HepG2 (cell line): ENCODE measurements at regions not wholly inside any gene's neighbourhood (a gene's known extent, or its start where the extent isn't known, plus 50 kb on each side); places are given as distances from the start of the nearest gene placed in this dataset.

Experiments
- CENPT ChIP-seq: sonication (generic); formaldehyde crosslinking; IDR thresholded peaks from 2 replicates; pipeline ENCODE4 v1.8.0; 2022; ENCODE audit warnings: low read depth, mild to moderate bottlenecking, moderate library complexity, missing genetic modification reagents
- JARID2 ChIP-seq: sonication (generic); formaldehyde crosslinking; IDR thresholded peaks from 2 replicates; pipeline ENCODE4 v1.8.1; 2023; ENCODE audit warnings: missing genetic modification reagents, inconsistent platforms; ENCODE audit not compliant: insufficient replicate concordance
- KAT2B ChIP-seq: fragments of 150-350 bp; IDR thresholded peaks from 2 replicates; pipeline ENCODE4 v1.6.1; 2014; ENCODE audit warnings: low read depth, low read length, borderline replicate concordance
- NBN ChIP-seq: fragments of 450-650 bp; conservative IDR thresholded peaks from 2 replicates; pipeline ENCODE4 v1.6.1; 2017
- PAX8 ChIP-seq: sonication (generic); formaldehyde crosslinking; IDR thresholded peaks from 2 replicates; pipeline ENCODE4 v1.8.0; 2022; ENCODE audit warnings: mild to moderate bottlenecking, missing genetic modification reagents, borderline replicate concordance
- SIN3A ChIP-seq: IDR thresholded peaks from 2 replicates; pipeline ENCODE4 v1.6.1; 2011; ENCODE audit warnings: low read depth, mild to moderate bottlenecking, control low read depth, low read length, borderline replicate concordance
- SOX13 ChIP-seq, 3 experiments: fragments of 450-650 bp in 1 of 3; sonication (generic) in 1 of 3; formaldehyde crosslinking in 1 of 3; IDR thresholded peaks in 2 of 3; conservative IDR thresholded peaks in 1 of 3; 2 replicates each; pipeline versions ENCODE4 v1.5.0 to v1.6.1; 2016 to 2020; ENCODE audit warnings: antibody characterized with exemption in 1 of 3, mild to moderate bottlenecking in 1 of 3, missing compliant biosample characterization in 1 of 3, missing genetic modification reagents in 1 of 3, moderate library complexity in 1 of 3
- THAP8 ChIP-seq: sonication (generic); formaldehyde crosslinking; IDR thresholded peaks from 2 replicates; pipeline ENCODE4 v1.5.1; 2020; ENCODE audit warnings: missing genetic modification reagents, mild to moderate bottlenecking, borderline replicate concordance
- ZNF12 ChIP-seq: sonication (generic); formaldehyde crosslinking; IDR thresholded peaks from 2 replicates; pipeline ENCODE4 v1.5.0; 2020; ENCODE audit warnings: missing genetic modification reagents
- ZNF121 ChIP-seq: sonication (generic); formaldehyde crosslinking; IDR thresholded peaks from 2 replicates; pipeline ENCODE4 v1.5.0; 2020; ENCODE audit warnings: mild to moderate bottlenecking, missing genetic modification reagents
- ZNF282 ChIP-seq: fragments of 450-650 bp; IDR thresholded peaks from 2 replicates; pipeline ENCODE4 v1.6.1; 2018; ENCODE audit not compliant: partially characterized antibody
- ZNF460 ChIP-seq: sonication (generic); formaldehyde crosslinking; IDR thresholded peaks from 2 replicates; pipeline ENCODE4 v1.5.1; 2020; ENCODE audit warnings: missing genetic modification reagents, mild to moderate bottlenecking, borderline replicate concordance
- ZNF549 ChIP-seq: sonication (generic); formaldehyde crosslinking; IDR thresholded peaks from 2 replicates; pipeline ENCODE4 v1.5.0; 2020; ENCODE audit warnings: missing genetic modification reagents
- TF ChIP-seq, protein P1 (sequence below): sonication (generic); formaldehyde crosslinking; IDR thresholded peaks from 2 replicates; pipeline ENCODE4 v1.5.0; 2020; ENCODE audit warnings: mild to moderate bottlenecking, low read depth, missing genetic modification reagents, borderline replicate concordance
- TF ChIP-seq, protein P2 (sequence below): sonication (generic); formaldehyde crosslinking; IDR thresholded peaks from 2 replicates; pipeline ENCODE4 v1.4.0; 2020; ENCODE audit warnings: missing genetic modification reagents
- TF ChIP-seq, protein P3 (sequence below): sonication (generic); formaldehyde crosslinking; IDR thresholded peaks from 2 replicates; pipeline ENCODE4 v1.4.0; 2020; ENCODE audit warnings: missing genetic modification reagents
- TF ChIP-seq, protein P4 (sequence below): sonication (generic); formaldehyde crosslinking; IDR thresholded peaks from 2 replicates; pipeline ENCODE4 v1.4.0; 2020; ENCODE audit warnings: missing genetic modification reagents
- TF ChIP-seq, protein P5 (sequence below): sonication (generic); formaldehyde crosslinking; conservative IDR thresholded peaks from 2 replicates; pipeline ENCODE4 v1.4.0; 2020; ENCODE audit warnings: missing genetic modification reagents
- TF ChIP-seq, protein P6 (sequence below): sonication (generic); formaldehyde crosslinking; IDR thresholded peaks from 2 replicates; pipeline ENCODE4 v1.5.0; 2020; ENCODE audit warnings: missing genetic modification reagents
- TF ChIP-seq, protein P7 (sequence below): sonication (generic); formaldehyde crosslinking; IDR thresholded peaks from 2 replicates; pipeline ENCODE4 v1.4.0; 2020; ENCODE audit warnings: mild to moderate bottlenecking, missing genetic modification reagents

DNA sequence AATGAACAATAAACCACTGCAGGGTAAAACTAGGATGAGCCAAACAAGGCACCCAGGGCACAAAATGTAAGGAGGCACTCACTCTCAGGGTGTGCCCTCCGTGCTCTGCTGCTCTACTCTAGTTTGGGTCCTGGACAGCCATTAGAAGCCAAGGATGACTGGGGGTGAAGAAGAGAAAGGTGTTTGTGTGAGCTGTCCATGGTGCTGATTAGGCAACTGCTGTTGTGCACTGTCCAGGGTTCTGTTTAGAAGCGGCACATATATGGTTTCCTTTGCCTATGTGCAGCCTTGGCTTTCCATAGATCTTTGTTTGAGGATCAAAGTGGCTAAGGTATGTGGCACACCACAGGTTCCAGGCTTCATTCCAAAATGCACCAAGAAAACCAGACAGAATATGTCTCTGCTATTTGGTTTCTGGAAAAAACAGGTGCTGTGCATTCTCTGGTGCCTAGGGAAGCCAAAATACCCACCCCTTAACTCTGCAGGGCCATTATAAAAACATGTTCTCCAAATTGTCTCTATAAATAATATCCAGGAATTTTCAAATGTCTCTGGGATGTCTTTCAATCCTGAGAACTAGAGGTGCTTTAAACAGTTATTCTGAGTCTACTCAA is 123.5 kb downstream of the CBLN1 start (continued):
- TF ChIP-seq, protein P1, sequence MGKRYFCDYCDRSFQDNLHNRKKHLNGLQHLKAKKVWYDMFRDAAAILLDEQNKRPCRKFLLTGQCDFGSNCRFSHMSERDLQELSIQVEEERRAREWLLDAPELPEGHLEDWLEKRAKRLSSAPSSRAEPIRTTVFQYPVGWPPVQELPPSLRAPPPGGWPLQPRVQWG (CRISPR knock-in tag), result no peak
- no peak for TF ChIP-seq ZNF282
- TF ChIP-seq NBN, result no peak
- TF ChIP-seq ZNF121 (CRISPR knock-in tag), result no peak
- TF ChIP-seq, protein P2, sequence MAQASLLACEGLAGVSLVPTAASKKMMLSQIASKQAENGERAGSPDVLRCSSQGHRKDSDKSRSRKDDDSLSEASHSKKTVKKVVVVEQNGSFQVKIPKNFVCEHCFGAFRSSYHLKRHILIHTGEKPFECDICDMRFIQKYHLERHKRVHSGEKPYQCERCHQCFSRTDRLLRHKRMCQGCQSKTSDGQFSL (CRISPR knock-in tag), result peak; percentile 76; the same call in 1 of the 2 replicates
- TF ChIP-seq, protein P3, sequence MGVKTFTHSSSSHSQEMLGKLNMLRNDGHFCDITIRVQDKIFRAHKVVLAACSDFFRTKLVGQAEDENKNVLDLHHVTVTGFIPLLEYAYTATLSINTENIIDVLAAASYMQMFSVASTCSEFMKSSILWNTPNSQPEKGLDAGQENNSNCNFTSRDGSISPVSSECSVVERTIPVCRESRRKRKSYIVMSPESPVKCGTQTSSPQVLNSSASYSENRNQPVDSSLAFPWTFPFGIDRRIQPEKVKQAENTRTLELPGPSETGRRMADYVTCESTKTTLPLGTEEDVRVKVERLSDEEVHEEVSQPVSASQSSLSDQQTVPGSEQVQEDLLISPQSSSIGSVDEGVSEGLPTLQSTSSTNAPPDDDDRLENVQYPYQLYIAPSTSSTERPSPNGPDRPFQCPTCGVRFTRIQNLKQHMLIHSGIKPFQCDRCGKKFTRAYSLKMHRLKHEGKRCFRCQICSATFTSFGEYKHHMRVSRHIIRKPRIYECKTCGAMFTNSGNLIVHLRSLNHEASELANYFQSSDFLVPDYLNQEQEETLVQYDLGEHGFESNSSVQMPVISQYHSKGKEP (CRISPR knock-in tag), result peak; percentile 99
- TF ChIP-seq ZNF12 (CRISPR knock-in tag), result peak; percentile 93
- no peak for TF ChIP-seq KAT2B
- peak; percentile 96 for TF ChIP-seq JARID2 (CRISPR knock-in tag)
- no peak for TF ChIP-seq CENPT
- TF ChIP-seq, protein P4, sequence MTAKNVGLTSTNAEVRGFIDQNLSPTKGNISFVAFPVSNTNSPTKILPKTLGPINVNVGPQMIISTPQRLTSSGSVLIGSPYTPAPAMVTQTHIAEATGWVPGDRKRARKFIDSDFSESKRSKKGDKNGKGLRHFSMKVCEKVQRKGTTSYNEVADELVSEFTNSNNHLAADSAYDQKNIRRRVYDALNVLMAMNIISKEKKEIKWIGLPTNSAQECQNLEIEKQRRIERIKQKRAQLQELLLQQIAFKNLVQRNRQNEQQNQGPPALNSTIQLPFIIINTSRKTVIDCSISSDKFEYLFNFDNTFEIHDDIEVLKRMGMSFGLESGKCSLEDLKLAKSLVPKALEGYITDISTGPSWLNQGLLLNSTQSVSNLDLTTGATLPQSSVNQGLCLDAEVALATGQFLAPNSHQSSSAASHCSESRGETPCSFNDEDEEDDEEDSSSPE (CRISPR knock-in tag), result peak; percentile 62; the same call in 1 of the 2 replicates
- 0 out of 2 replicates have a peak, but pooled peaks have one; percentile 42 for TF ChIP-seq SIN3A
- TF ChIP-seq ZNF549, result 0 out of 2 replicates have a peak, but pooled peaks have one; percentile 65
- TF ChIP-seq, protein P5, sequence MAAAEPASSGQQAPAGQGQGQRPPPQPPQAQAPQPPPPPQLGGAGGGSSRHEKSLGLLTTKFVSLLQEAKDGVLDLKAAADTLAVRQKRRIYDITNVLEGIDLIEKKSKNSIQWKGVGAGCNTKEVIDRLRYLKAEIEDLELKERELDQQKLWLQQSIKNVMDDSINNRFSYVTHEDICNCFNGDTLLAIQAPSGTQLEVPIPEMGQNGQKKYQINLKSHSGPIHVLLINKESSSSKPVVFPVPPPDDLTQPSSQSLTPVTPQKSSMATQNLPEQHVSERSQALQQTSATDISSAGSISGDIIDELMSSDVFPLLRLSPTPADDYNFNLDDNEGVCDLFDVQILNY (CRISPR knock-in tag), result peak; percentile 93
- TF ChIP-seq, protein P6, sequence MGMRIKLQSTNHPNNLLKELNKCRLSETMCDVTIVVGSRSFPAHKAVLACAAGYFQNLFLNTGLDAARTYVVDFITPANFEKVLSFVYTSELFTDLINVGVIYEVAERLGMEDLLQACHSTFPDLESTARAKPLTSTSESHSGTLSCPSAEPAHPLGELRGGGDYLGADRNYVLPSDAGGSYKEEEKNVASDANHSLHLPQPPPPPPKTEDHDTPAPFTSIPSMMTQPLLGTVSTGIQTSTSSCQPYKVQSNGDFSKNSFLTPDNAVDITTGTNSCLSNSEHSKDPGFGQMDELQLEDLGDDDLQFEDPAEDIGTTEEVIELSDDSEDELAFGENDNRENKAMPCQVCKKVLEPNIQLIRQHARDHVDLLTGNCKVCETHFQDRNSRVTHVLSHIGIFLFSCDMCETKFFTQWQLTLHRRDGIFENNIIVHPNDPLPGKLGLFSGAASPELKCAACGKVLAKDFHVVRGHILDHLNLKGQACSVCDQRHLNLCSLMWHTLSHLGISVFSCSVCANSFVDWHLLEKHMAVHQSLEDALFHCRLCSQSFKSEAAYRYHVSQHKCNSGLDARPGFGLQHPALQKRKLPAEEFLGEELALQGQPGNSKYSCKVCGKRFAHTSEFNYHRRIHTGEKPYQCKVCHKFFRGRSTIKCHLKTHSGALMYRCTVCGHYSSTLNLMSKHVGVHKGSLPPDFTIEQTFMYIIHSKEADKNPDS (CRISPR knock-in tag), result no peak
- no peak for TF ChIP-seq SOX13 (IDR thresholded peaks at IDR 0.05)
- peak in 1 of 2 experiments; percentile 75; a peak in 2 of 4 replicates for TF ChIP-seq SOX13 (CRISPR knock-in tag; conservative IDR thresholded peaks at IDR 0.05 in 1 of 2, IDR thresholded peaks at IDR 0.05 in 1 of 2)
- no peak for TF ChIP-seq PAX8 (CRISPR knock-in tag)
- TF ChIP-seq, protein P7, sequence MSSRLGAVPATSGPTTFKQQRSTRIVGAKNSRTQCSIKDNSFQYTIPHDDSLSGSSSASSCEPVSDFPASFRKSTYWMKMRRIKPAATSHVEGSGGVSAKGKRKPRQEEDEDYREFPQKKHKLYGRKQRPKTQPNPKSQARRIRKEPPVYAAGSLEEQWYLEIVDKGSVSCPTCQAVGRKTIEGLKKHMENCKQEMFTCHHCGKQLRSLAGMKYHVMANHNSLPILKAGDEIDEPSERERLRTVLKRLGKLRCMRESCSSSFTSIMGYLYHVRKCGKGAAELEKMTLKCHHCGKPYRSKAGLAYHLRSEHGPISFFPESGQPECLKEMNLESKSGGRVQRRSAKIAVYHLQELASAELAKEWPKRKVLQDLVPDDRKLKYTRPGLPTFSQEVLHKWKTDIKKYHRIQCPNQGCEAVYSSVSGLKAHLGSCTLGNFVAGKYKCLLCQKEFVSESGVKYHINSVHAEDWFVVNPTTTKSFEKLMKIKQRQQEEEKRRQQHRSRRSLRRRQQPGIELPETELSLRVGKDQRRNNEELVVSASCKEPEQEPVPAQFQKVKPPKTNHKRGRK, result no peak
- TF ChIP-seq ZNF460, result no peak
- TF ChIP-seq THAP8 (CRISPR knock-in tag), result no peak
